K562 (cell line): ENCODE measurements at regions not wholly inside any gene's neighbourhood (a gene's known extent, or its start where the extent isn't known, plus 50 kb on each side); places are given as distances from the start of the nearest gene placed in this dataset.

Source experiments
- ATAC-seq: fragments of 200-7000 bp; cut with Tn5 transposase; 3 replicates; pipeline ENCODE4 v1.9.1; 2020; ENCODE audit warnings: moderate library complexity
- BruUV-seq: library from RNA; stranded (reverse); fragments of 400-500 nt; replicated peaks from 2 replicates; lab custom pipeline; 2021; lab: Mats Ljungman, UMichigan
- CTCF ChIA-PET: fragments of 300-600 bp; formaldehyde crosslinking; extraction: SDS; loops from one replicate; lab custom pipeline; 2021; ENCODE audit warnings: low intra/inter-chr PET ratio; lab: Yijun Ruan, JAX
- POLR2A ChIA-PET: fragments of 300-600, 350-650 bp; sonication (Branson Sonifier 250); formaldehyde crosslinking; extraction: SDS; loops from one replicate; lab custom pipeline; 2021; ENCODE audit warnings: antibody characterized with exemption, inconsistent platforms; lab: Yijun Ruan, JAX
- DNase-seq, 4 experiments: peaks; one replicate each; pipeline versions ENCODE4 v3.0.0 to v3.0.0-alpha.2; 2011 to 2018; ENCODE audit warnings: low spot score in 3 of 4, mixed read lengths in 3 of 4; ENCODE audit errors: extremely low read depth in 1 of 4
- FAIRE-seq: peaks from 2 replicates; lab custom pipeline; 2011; peaks lifted over from hg19 to GRCh38; lab: Jason Lieb, UNC
- H2AFZ ChIP-seq: 2 replicates; pipeline ENCODE4 v1.6.0; 2011; ENCODE audit warnings: low read depth, low read length, control low read depth, inconsistent platforms
- H3K27ac ChIP-seq: fragments of 200-600 bp; 3 replicates; pipeline ENCODE4 v1.8.0; 2011; ENCODE audit warnings: low read depth, mild to moderate bottlenecking, control low read depth, inconsistent platforms, low read length, moderate library complexity, mixed read lengths; ENCODE audit errors: extremely low read depth
- H3K27me3 ChIP-seq, 2 experiments: fragments of 300-600 bp in 1 of 2; 2 replicates in 1 of 2; 3 replicates in 1 of 2; pipeline versions ENCODE4 v1.6.0 to v1.8.0; 2011; ENCODE audit warnings: inconsistent platforms in 2 of 2, low read length in 2 of 2, mild to moderate bottlenecking in 1 of 2, mixed read lengths in 1 of 2, moderate library complexity in 1 of 2; ENCODE audit not compliant: control insufficient read depth in 2 of 2, insufficient read depth in 2 of 2
- H3K36me3 ChIP-seq: fragments of 300-600 bp; 3 replicates; pipeline ENCODE4 v1.8.0; 2011; ENCODE audit warnings: mild to moderate bottlenecking, low read length, inconsistent platforms; ENCODE audit not compliant: control insufficient read depth, insufficient read depth
- H3K4me1 ChIP-seq, 2 experiments: fragments of 200-600 bp in 1 of 2; replicated peaks in 1 of 2; 2 replicates in 1 of 2; 3 replicates in 1 of 2; pipeline versions ENCODE4 v1.5.1 to v1.8.0; 2011; ENCODE audit warnings: inconsistent platforms in 2 of 2, low read length in 2 of 2, mild to moderate bottlenecking in 1 of 2, mixed read lengths in 1 of 2, moderate library complexity in 1 of 2; ENCODE audit not compliant: control insufficient read depth in 2 of 2, insufficient read depth in 2 of 2
- H3K4me2 ChIP-seq: 2 replicates; pipeline ENCODE4 v1.6.1; 2011; ENCODE audit warnings: low read length, control low read depth, inconsistent platforms, mixed read lengths; ENCODE audit not compliant: insufficient read depth
- H3K4me3 ChIP-seq: fragments of 200-600 bp; sonication (generic), shearing (Covaris generic); 2 replicates; pipeline ENCODE4 v1.5.1; 2016; ENCODE audit warnings: control low read depth, inconsistent platforms
- H3K79me2 ChIP-seq: fragments of 200-600 bp; 3 replicates; pipeline ENCODE4 v1.8.0; 2011; ENCODE audit warnings: low read length, inconsistent platforms; ENCODE audit not compliant: control insufficient read depth, insufficient read depth
- H3K9ac ChIP-seq, 2 experiments: 2 replicates each; pipeline versions ENCODE4 v1.6.0 to v1.6.1; 2011; ENCODE audit warnings: low read depth in 2 of 2, low read length in 2 of 2, control low read depth in 1 of 2, inconsistent platforms in 1 of 2, mild to moderate bottlenecking in 1 of 2, mixed read lengths in 1 of 2; ENCODE audit not compliant: insufficient read depth in 1 of 2
- H3K9me1 ChIP-seq: one replicate; pipeline ENCODE4 v1.6.0; 2011; ENCODE audit warnings: inconsistent platforms, mild to moderate bottlenecking, low read length, moderate library complexity; ENCODE audit not compliant: control insufficient read depth, insufficient read depth
- H3K9me3 ChIP-seq: replicated peaks from 2 replicates; pipeline ENCODE4 v1.5.1; 2011; ENCODE audit warnings: low read depth, low read length, inconsistent platforms; ENCODE audit not compliant: control insufficient read depth, insufficient read depth
- H4K20me1 ChIP-seq: replicated peaks from 2 replicates; pipeline ENCODE4 v1.6.1; 2011; ENCODE audit warnings: low read length, inconsistent platforms, mixed read lengths; ENCODE audit not compliant: control insufficient read depth, insufficient read depth
- CBX1 ChIP-seq: sonication (generic); IDR thresholded peaks from 2 replicates; pipeline ENCODE4 v1.6.1; 2016; ENCODE audit warnings: antibody characterized with exemption, low read depth, mild to moderate bottlenecking
- CBX3 ChIP-seq, 2 experiments: IDR thresholded peaks; 1 replicate in 1 of 2; 2 replicates in 1 of 2; pipeline ENCODE4 v1.6.1; 2012; ENCODE audit warnings: inconsistent platforms in 2 of 2, low read length in 2 of 2, borderline replicate concordance in 1 of 2, control low read depth in 1 of 2
- CCNT2 ChIP-seq: IDR thresholded peaks from 2 replicates; pipeline ENCODE4 v1.6.1; 2011; ENCODE audit warnings: borderline replicate concordance, low read depth, mild to moderate bottlenecking, moderate library complexity, mixed read lengths, low read length; ENCODE audit not compliant: insufficient read length; ENCODE audit errors: extremely low read depth
- CREBBP ChIP-seq: IDR thresholded peaks from one replicate; pipeline ENCODE4 v1.6.1; 2012; ENCODE audit warnings: low read depth, mild to moderate bottlenecking, control low read depth, inconsistent platforms, low read length
- NELFE ChIP-seq: IDR thresholded peaks from 2 replicates; pipeline ENCODE4 v1.6.1; 2011; ENCODE audit warnings: mild to moderate bottlenecking; ENCODE audit not compliant: insufficient read depth, insufficient read length
- PHF8 ChIP-seq: fragments of 200-600 bp; sonication (generic); IDR thresholded peaks from 2 replicates; pipeline ENCODE4 v1.6.1; 2012; ENCODE audit warnings: mixed run types, mild to moderate bottlenecking, inconsistent platforms, low read length, moderate library complexity, borderline replicate concordance
- POLR2A ChIP-seq: fragments of 450-650 bp; conservative IDR thresholded peaks from 2 replicates; pipeline ENCODE4 v1.6.1; 2016
- PURB ChIP-seq: sonication (generic); formaldehyde crosslinking; IDR thresholded peaks from 2 replicates; pipeline ENCODE4 v1.9.0; 2021; ENCODE audit warnings: low read depth, mild to moderate bottlenecking, missing genetic modification reagents
- SRSF9 ChIP-seq: fragments of 200-400 bp; formaldehyde crosslinking; IDR thresholded peaks from 2 replicates; pipeline ENCODE4 v1.6.1; 2017; ENCODE audit warnings: low read depth, low read length, borderline replicate concordance
- STAT5A ChIP-seq: IDR thresholded peaks from 2 replicates; pipeline ENCODE4 v1.6.1; 2012; ENCODE audit warnings: low read length, inconsistent platforms, borderline replicate concordance
- ZBTB17 ChIP-seq: fragments of 450-650 bp; formaldehyde crosslinking; IDR thresholded peaks from 2 replicates; pipeline ENCODE4 v1.4.0; 2020; ENCODE audit warnings: mild to moderate bottlenecking
- ZFP36 ChIP-seq: fragments of 150-350 bp; IDR thresholded peaks from 2 replicates; pipeline ENCODE4 v1.6.1; 2018; ENCODE audit warnings: low read length, low read depth; ENCODE audit not compliant: partially characterized antibody
- ZNF316 ChIP-seq: fragments of 450-650 bp; IDR thresholded peaks from 2 replicates; pipeline ENCODE4 v1.6.1; 2016
- ZNF444 ChIP-seq: fragments of 250-450 bp; sonication (Bioruptor Pico); IDR thresholded peaks from 2 replicates; pipeline ENCODE4 v1.4.0; 2020; ENCODE audit warnings: mild to moderate bottlenecking, moderate library complexity
- ZNF655 ChIP-seq: fragments of 250-450 bp; sonication (Bioruptor Pico); IDR thresholded peaks from 2 replicates; pipeline ENCODE4 v1.5.0; 2021
- ZNF696 ChIP-seq: fragments of 250-450 bp; sonication (Bioruptor Pico); conservative IDR thresholded peaks from 2 replicates; pipeline ENCODE4 v1.4.0; 2020; ENCODE audit warnings: mild to moderate bottlenecking, moderate library complexity
- WGBS: fragments of 100-300 bp; shearing (Covaris generic); methylation state at CpG from one replicate; pipeline ENCODE4 v1.1.6; 2016; ENCODE audit warnings: low coverage, mixed read lengths; ENCODE audit not compliant: insufficient coverage; ENCODE audit errors: missing lambda C conversion rate; 5-methylcytosine and 5-hydroxymethylcytosine counted together
- in situ Hi-C: fragments of 300-500 bp; cut with MboI; formaldehyde crosslinking; loops from 4 replicates; pipeline ENCODE4 v1.15.0; 2018; ENCODE audit warnings: inconsistent platforms, mixed read lengths
- intact Hi-C: fragments of 100-400 bp; cut with micrococcal nuclease; formaldehyde crosslinking; loops from 2 replicates; pipeline ENCODE4 v1.14.2; 2022
- TF ChIP-seq, protein P1 (sequence below): fragments of 250-450 bp; sonication (Bioruptor Pico); IDR thresholded peaks from 2 replicates; pipeline ENCODE4 v1.5.0; 2021; ENCODE audit warnings: mild to moderate bottlenecking, borderline replicate concordance
- TF ChIP-seq, protein P2 (sequence below): fragments of 450-650 bp; IDR thresholded peaks from 2 replicates; pipeline ENCODE4 v1.6.1; 2017; ENCODE audit warnings: antibody characterized with exemption

GRCh38 chr14:85445151-85445795, 84.7 kb upstream of the FLRT2 start:
- H3K9me1 ChIP-seq, result no peaks in the 10 kb centered on the region
- H2AFZ ChIP-seq, result no peak overlapping the region
- no peaks in the 10 kb centered on the region for H4K20me1 ChIP-seq
- CTCF ChIA-PET, result no interaction called here
- no peaks in the 10 kb centered on the region for H3K9me3 ChIP-seq
- H3K36me3 ChIP-seq, result no peaks in the 10 kb centered on the region
- FAIRE-seq (no peak), ATAC-seq (no peak), DNase-seq (no peak)
- H3K4me3 ChIP-seq, result no peak overlapping the region
- POLR2A ChIA-PET, result no interaction called here
- in situ Hi-C loops (no loop called here), intact Hi-C loops (no loop called here)
- H3K4me2 ChIP-seq, result no peak overlapping the region
- H3K9ac ChIP-seq, result no peak overlapping the region
- no peak for TF ChIP-seq ZBTB17
- no peak for TF ChIP-seq ZNF655 (CRISPR knock-in tag)
- no peak for TF ChIP-seq POLR2A
- no peak for TF ChIP-seq PHF8
- TF ChIP-seq NELFE, result no peak
- no peak for TF ChIP-seq PURB (CRISPR knock-in tag)
- TF ChIP-seq ZFP36, result no peak
- TF ChIP-seq CREBBP, result no peak
- no peak for TF ChIP-seq CCNT2
- TF ChIP-seq, protein P1, sequence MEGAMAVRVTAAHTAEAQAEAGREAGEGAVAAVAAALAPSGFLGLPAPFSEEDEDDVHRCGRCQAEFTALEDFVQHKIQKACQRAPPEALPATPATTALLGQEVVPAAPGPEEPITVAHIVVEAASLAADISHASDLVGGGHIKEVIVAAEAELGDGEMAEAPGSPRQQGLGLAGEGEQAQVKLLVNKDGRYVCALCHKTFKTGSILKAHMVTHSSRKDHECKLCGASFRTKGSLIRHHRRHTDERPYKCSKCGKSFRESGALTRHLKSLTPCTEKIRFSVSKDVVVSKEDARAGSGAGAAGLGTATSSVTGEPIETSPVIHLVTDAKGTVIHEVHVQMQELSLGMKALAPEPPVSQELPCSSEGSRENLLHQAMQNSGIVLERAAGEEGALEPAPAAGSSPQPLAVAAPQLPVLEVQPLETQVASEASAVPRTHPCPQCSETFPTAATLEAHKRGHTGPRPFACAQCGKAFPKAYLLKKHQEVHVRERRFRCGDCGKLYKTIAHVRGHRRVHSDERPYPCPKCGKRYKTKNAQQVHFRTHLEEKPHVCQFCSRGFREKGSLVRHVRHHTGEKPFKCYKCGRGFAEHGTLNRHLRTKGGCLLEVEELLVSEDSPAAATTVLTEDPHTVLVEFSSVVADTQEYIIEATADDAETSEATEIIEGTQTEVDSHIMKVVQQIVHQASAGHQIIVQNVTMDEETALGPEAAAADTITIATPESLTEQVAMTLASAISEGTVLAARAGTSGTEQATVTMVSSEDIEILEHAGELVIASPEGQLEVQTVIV (CRISPR knock-in tag), result no peak
- TF ChIP-seq CBX3 (IDR thresholded peaks at IDR 0.05; ENCODE audit: borderline replicate concordance in 1 of 2, low read length in 2 of 2), result no peak
- TF ChIP-seq STAT5A, result no peak
- no peak for TF ChIP-seq ZNF696 (CRISPR knock-in tag)
- TF ChIP-seq ZNF444 (CRISPR knock-in tag), result no peak
- TF ChIP-seq CBX1, result no peak
- no peak for TF ChIP-seq SRSF9
- TF ChIP-seq ZNF316, result no peak
- TF ChIP-seq, protein P2, sequence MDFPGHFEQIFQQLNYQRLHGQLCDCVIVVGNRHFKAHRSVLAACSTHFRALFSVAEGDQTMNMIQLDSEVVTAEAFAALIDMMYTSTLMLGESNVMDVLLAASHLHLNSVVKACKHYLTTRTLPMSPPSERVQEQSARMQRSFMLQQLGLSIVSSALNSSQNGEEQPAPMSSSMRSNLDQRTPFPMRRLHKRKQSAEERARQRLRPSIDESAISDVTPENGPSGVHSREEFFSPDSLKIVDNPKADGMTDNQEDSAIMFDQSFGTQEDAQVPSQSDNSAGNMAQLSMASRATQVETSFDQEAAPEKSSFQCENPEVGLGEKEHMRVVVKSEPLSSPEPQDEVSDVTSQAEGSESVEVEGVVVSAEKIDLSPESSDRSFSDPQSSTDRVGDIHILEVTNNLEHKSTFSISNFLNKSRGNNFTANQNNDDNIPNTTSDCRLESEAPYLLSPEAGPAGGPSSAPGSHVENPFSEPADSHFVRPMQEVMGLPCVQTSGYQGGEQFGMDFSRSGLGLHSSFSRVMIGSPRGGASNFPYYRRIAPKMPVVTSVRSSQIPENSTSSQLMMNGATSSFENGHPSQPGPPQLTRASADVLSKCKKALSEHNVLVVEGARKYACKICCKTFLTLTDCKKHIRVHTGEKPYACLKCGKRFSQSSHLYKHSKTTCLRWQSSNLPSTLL, result no peak
- WGBS, result 0% methylated on average over 2 of the region's 3 CpGs
- BruUV-seq, result no TSS peak
- no peaks in the 10 kb centered on the region for H3K79me2 ChIP-seq
- no peaks in the 10 kb centered on the region for H3K4me1 ChIP-seq
- no peaks in the 10 kb centered on the region for H3K27me3 ChIP-seq
- no peak overlapping the region for H3K27ac ChIP-seq
